ENCODE measurements at regions not wholly inside any gene's neighbourhood (a gene's known extent, or its start where the extent isn't known, plus 50 kb on each side); places are given as distances from the start of the nearest gene placed in this dataset.

DNA sequence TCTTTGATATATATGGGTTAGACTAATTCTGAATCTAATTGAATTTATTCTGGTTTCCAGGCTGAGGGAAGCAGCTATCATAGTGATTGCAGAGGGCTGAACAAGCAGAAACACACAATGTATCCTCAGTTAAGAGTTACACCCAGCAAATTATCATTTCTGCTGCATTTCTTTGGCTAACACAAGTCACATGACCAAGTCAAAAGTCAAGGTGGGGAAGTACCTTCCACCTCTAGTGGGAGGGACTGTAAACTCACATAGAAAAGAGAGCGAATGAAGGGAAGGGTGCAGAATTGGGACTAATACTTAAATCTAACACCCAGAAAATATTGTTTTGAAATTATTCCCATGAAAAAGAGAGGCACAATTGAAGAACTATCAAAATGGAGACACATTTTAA is 719.7 kb upstream of the MMS22L start:
- Histone ChIP-seq H3K9ac (ENCODE audit: insufficient read length, low read depth) (no peak overlapping the region), H3K4me3 (ENCODE audit: insufficient read length, low read depth) (no peak overlapping the region), H3K27me3 (ENCODE audit: insufficient read depth, insufficient read length) (no peaks in the 10 kb centered on the region), H3K36me3 (ENCODE audit: insufficient read depth, insufficient read length, low read length) (no peaks in the 10 kb centered on the region), H3K9me3 (ENCODE audit: insufficient read depth, low read length) (no peaks in the 10 kb centered on the region), H3K4me1 (ENCODE audit: insufficient read depth, insufficient read length) (no peaks in the 10 kb centered on the region)
- TF ChIP-seq SUZ12 (IDR thresholded peaks at IDR 0.05; ENCODE audit: extremely low read depth, insufficient read depth, insufficient read length) (no peak), ZNF274 (IDR thresholded peaks at IDR 0.05; ENCODE audit: low read depth, low read length) (no peak), YY1 (IDR thresholded peaks at IDR 0.05; ENCODE audit: insufficient read depth, insufficient read length) (no peak)
- DNase-seq (ENCODE audit: low read depth, low spot score): no peak

GRCh38 chr6:98014442-98015201 is 731.6 kb upstream of the MMS22L start:
- no peak overlapping the region for H3K9ac ChIP-seq (ENCODE audit: insufficient read length, low read depth)

GRCh38 chr6:98016565-98016964 is 733.5 kb upstream of the MMS22L start:
- Histone ChIP-seq H3K27me3 (ENCODE audit: insufficient read depth, insufficient read length) (no peaks in the 10 kb centered on the region), H3K9me3 (ENCODE audit: insufficient read depth, low read length) (no peaks in the 10 kb centered on the region), H3K4me1 (ENCODE audit: insufficient read depth, insufficient read length) (no peaks in the 10 kb centered on the region), H3K9ac (ENCODE audit: insufficient read length, low read depth) (no peak overlapping the region), H3K4me3 (ENCODE audit: insufficient read length, low read depth) (no peak overlapping the region), H3K36me3 (ENCODE audit: insufficient read depth, insufficient read length, low read length) (no peaks in the 10 kb centered on the region)
- no peak for DNase-seq (ENCODE audit: low read depth, low spot score)
- TF ChIP-seq YY1 (IDR thresholded peaks at IDR 0.05; ENCODE audit: insufficient read depth, insufficient read length) (no peak), ZNF274 (IDR thresholded peaks at IDR 0.05; ENCODE audit: low read depth, low read length) (no peak), SUZ12 (IDR thresholded peaks at IDR 0.05; ENCODE audit: extremely low read depth, insufficient read depth, insufficient read length) (no peak)

More at GRCh38 chr6:98014442-98015201, 731.6 kb upstream of the MMS22L start:
- H3K36me3 ChIP-seq (ENCODE audit: insufficient read depth, insufficient read length, low read length): no peaks in the 10 kb centered on the region
- H3K4me1 ChIP-seq (ENCODE audit: insufficient read depth, insufficient read length): no peaks in the 10 kb centered on the region
- DNase-seq (ENCODE audit: low read depth, low spot score): no peak
- no peak overlapping the region for H3K4me3 ChIP-seq (ENCODE audit: insufficient read length, low read depth)
- no peaks in the 10 kb centered on the region for H3K9me3 ChIP-seq (ENCODE audit: insufficient read depth, low read length)
- H3K27me3 ChIP-seq (ENCODE audit: insufficient read depth, insufficient read length): no peaks in the 10 kb centered on the region
- no peak for TF ChIP-seq SUZ12 (IDR thresholded peaks at IDR 0.05; ENCODE audit: extremely low read depth, insufficient read depth, insufficient read length)
- no peak for TF ChIP-seq ZNF274 (IDR thresholded peaks at IDR 0.05; ENCODE audit: low read depth, low read length)
- no peak for TF ChIP-seq YY1 (IDR thresholded peaks at IDR 0.05; ENCODE audit: insufficient read depth, insufficient read length)

GRCh38 chr6:98020222-98020621 is 737.2 kb upstream of the MMS22L start:
- Histone ChIP-seq H3K4me1 (ENCODE audit: insufficient read depth, insufficient read length) (no peaks in the 10 kb centered on the region), H3K9ac (ENCODE audit: insufficient read length, low read depth) (no peak overlapping the region), H3K27me3 (ENCODE audit: insufficient read depth, insufficient read length) (no peaks in the 10 kb centered on the region), H3K4me3 (ENCODE audit: insufficient read length, low read depth) (no peak overlapping the region), H3K9me3 (ENCODE audit: insufficient read depth, low read length) (no peaks in the 10 kb centered on the region), H3K36me3 (ENCODE audit: insufficient read depth, insufficient read length, low read length) (no peaks in the 10 kb centered on the region)
- TF ChIP-seq YY1 (IDR thresholded peaks at IDR 0.05; ENCODE audit: insufficient read depth, insufficient read length) (no peak), ZNF274 (IDR thresholded peaks at IDR 0.05; ENCODE audit: low read depth, low read length) (no peak), SUZ12 (IDR thresholded peaks at IDR 0.05; ENCODE audit: extremely low read depth, insufficient read depth, insufficient read length) (no peak)
- no peak for DNase-seq (ENCODE audit: low read depth, low spot score)

- H3K9ac ChIP-seq (ENCODE audit: insufficient read length, low read depth): no peak overlapping the region
- DNase-seq (ENCODE audit: low read depth, low spot score): no peak
- TF ChIP-seq ZNF274 (IDR thresholded peaks at IDR 0.05; ENCODE audit: low read depth, low read length) (no peak), YY1 (IDR thresholded peaks at IDR 0.05; ENCODE audit: insufficient read depth, insufficient read length) (no peak), SUZ12 (IDR thresholded peaks at IDR 0.05; ENCODE audit: extremely low read depth, insufficient read depth, insufficient read length) (no peak)
- H3K36me3 ChIP-seq (ENCODE audit: insufficient read depth, insufficient read length, low read length): no peaks in the 10 kb centered on the region
- H3K27me3 ChIP-seq (ENCODE audit: insufficient read depth, insufficient read length): no peaks in the 10 kb centered on the region
- no peaks in the 10 kb centered on the region for H3K4me1 ChIP-seq (ENCODE audit: insufficient read depth, insufficient read length)
- no peaks in the 10 kb centered on the region for H3K9me3 ChIP-seq (ENCODE audit: insufficient read depth, low read length)
- no peak overlapping the region for H3K4me3 ChIP-seq (ENCODE audit: insufficient read length, low read depth)
These were observed 741.3 kb upstream of the MMS22L start for GRCh38 chr6:98024359-98024758.

DNA sequence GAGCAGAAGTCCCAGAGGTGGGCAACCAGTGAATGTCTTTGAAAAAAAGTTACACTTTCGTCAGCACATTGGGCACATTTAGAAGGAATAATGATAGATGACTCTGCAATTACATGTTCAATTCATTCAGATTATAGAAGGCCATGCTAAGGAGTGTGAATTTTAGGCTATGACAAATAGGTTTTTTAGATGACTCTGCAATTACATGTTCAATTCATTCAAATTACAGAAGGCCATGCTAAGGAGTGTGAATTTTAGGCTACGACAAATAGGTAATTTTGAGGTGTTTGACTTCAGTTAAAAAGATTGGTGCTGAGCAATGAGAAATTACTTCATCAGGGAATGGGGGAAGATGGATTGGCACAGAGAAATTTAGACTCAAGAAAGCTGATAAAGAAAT is 744.9 kb upstream of the MMS22L start:
- no peak for DNase-seq (ENCODE audit: low read depth, low spot score)
- Histone ChIP-seq H3K9ac (ENCODE audit: insufficient read length, low read depth) (no peak overlapping the region), H3K9me3 (ENCODE audit: insufficient read depth, low read length) (no peaks in the 10 kb centered on the region), H3K36me3 (ENCODE audit: insufficient read depth, insufficient read length, low read length) (no peaks in the 10 kb centered on the region), H3K27me3 (ENCODE audit: insufficient read depth, insufficient read length) (no peaks in the 10 kb centered on the region), H3K4me1 (ENCODE audit: insufficient read depth, insufficient read length) (no peaks in the 10 kb centered on the region), H3K4me3 (ENCODE audit: insufficient read length, low read depth) (no peak overlapping the region)
- no peak for TF ChIP-seq YY1 (IDR thresholded peaks at IDR 0.05; ENCODE audit: insufficient read depth, insufficient read length)
- no peak for TF ChIP-seq ZNF274 (IDR thresholded peaks at IDR 0.05; ENCODE audit: low read depth, low read length)
- TF ChIP-seq SUZ12 (IDR thresholded peaks at IDR 0.05; ENCODE audit: extremely low read depth, insufficient read depth, insufficient read length): no peak

DNA sequence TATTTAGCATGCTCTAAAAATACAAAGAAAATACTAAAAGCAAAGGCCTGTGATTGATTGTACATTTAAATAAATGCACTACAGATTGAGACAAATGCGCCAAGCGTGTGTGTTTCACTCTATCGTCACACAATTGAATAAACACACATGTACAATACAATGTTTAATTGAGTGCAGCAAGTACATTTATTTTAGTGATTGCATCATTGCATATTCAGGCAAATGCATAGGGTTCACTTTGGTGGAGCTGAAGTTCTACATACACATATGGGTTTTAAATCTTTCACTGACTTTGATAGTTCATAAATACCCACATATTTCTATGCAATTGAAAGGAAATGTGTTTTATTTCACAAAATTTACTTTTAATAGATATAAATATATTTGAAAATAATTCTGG is 750.6 kb upstream of the MMS22L start:
- no peaks in the 10 kb centered on the region for H3K27me3 ChIP-seq (ENCODE audit: insufficient read depth, insufficient read length)
- no peak overlapping the region for H3K4me3 ChIP-seq (ENCODE audit: insufficient read length, low read depth)
- H3K9ac ChIP-seq (ENCODE audit: insufficient read length, low read depth): no peak overlapping the region
- H3K36me3 ChIP-seq (ENCODE audit: insufficient read depth, insufficient read length, low read length): no peaks in the 10 kb centered on the region
- H3K4me1 ChIP-seq (ENCODE audit: insufficient read depth, insufficient read length): no peaks in the 10 kb centered on the region
- no peak for DNase-seq (ENCODE audit: low read depth, low spot score)
- TF ChIP-seq SUZ12 (IDR thresholded peaks at IDR 0.05; ENCODE audit: extremely low read depth, insufficient read depth, insufficient read length) (no peak), ZNF274 (IDR thresholded peaks at IDR 0.05; ENCODE audit: low read depth, low read length) (no peak), YY1 (IDR thresholded peaks at IDR 0.05; ENCODE audit: insufficient read depth, insufficient read length) (no peak)
- H3K9me3 ChIP-seq (ENCODE audit: insufficient read depth, low read length): no peaks in the 10 kb centered on the region
